Thyroid gland (tissue), 4 donors: ENCODE measurements at regions not wholly inside any gene's neighbourhood (a gene's known extent, or its start where the extent isn't known, plus 50 kb on each side); places are given as distances from the start of the nearest gene placed in this dataset.

Source experiments
- DNase-seq, 2 donors: peaks; one replicate each; pipeline ENCODE4 v3.0.0-alpha.2; 2019
- H3K27ac ChIP-seq, 3 donors: fragments of 200-600 bp; sonication (generic); 1 replicate in 2 of 3; 2 replicates in 1 of 3; pipeline ENCODE4 v1.5.1; 2016 to 2019; ENCODE audit warnings: mild to moderate bottlenecking in 1 of 3, moderate library complexity in 1 of 3
- H3K27me3 ChIP-seq: fragments of 200-600 bp; sonication (generic); one replicate; pipeline ENCODE4 v1.5.1; 2019
- H3K36me3 ChIP-seq, 2 donors: fragments of 200-600 bp; sonication (generic); one replicate each; pipeline ENCODE4 v1.5.1; 2016 to 2019
- H3K4me1 ChIP-seq, 2 donors: fragments of 200-600 bp; sonication (generic); one replicate each; pipeline ENCODE4 v1.5.1; 2017 to 2019
- H3K4me3 ChIP-seq, 3 donors: fragments of 200-600 bp; sonication (generic); replicated peaks in 1 of 3; 1 replicate in 2 of 3; 2 replicates in 1 of 3; pipeline ENCODE4 v1.5.1; 2016; ENCODE audit warnings: mild to moderate bottlenecking in 1 of 3
- H3K9me3 ChIP-seq: fragments of 200-600 bp; sonication (generic); one replicate; pipeline ENCODE4 v1.5.1; 2017
- CTCF ChIP-seq, 6 experiments: fragments of 200-600 bp in 3 of 6; fragments of 450-650 bp in 3 of 6; sonication (generic) in 3 of 6; IDR thresholded peaks; one replicate each; pipeline ENCODE4 v1.5.1; 2016 to 2019; ENCODE audit warnings: antibody characterized with exemption in 6 of 6, mild to moderate bottlenecking in 2 of 6, inconsistent platforms in 1 of 6, moderate library complexity in 1 of 6
- POLR2A ChIP-seq, 2 donors: fragments of 450-650 bp; IDR thresholded peaks; one replicate each; pipeline ENCODE4 v1.6.1; 2017; ENCODE audit warnings: antibody characterized with exemption in 2 of 2, mild to moderate bottlenecking in 2 of 2, moderate library complexity in 1 of 2
- WGBS, 2 donors: methylation state at CpG; one replicate each; pipeline ENCODE4 v1.1.5; 2017; 5-methylcytosine and 5-hydroxymethylcytosine counted together
- intact Hi-C: fragments of 100-400 bp; cut with DNase I; formaldehyde crosslinking; loops from one replicate; pipeline ENCODE4 v1.15.1; 2023

GRCh38 chr3:88509582-88509981 lies 359.8 kb downstream of the C3orf38 start:
- Histone ChIP-seq H3K36me3 (no peaks in the 10 kb centered on the region), H3K9me3 (no peaks in the 10 kb centered on the region), H3K27me3 (no peaks in the 10 kb centered on the region), H3K4me1 (no peaks in the 10 kb centered on the region), H3K4me3 (no peak overlapping the region), H3K27ac (no peak overlapping the region)
- no peak for TF ChIP-seq POLR2A (IDR thresholded peaks at IDR 0.05)
- no peak for TF ChIP-seq CTCF (IDR thresholded peaks at IDR 0.05)
- WGBS, 2 donors = 69 to 89% methylated on average over 3 of the region's 3 CpGs
- DNase-seq = no peak
- intact Hi-C loops = no loop called here

- Histone ChIP-seq H3K27me3 (no peaks in the 10 kb centered on the region), H3K4me1 (no peaks in the 10 kb centered on the region), H3K36me3 (no peaks in the 10 kb centered on the region), H3K27ac (no peak overlapping the region), H3K9me3 (no peaks in the 10 kb centered on the region), H3K4me3 (no peak overlapping the region)
- DNase-seq = no peak
- no peak for TF ChIP-seq CTCF (IDR thresholded peaks at IDR 0.05)
- TF ChIP-seq POLR2A (IDR thresholded peaks at IDR 0.05) = no peak
- intact Hi-C loops = no loop called here
- 76 to 87% methylated on average over 3 of the region's 3 CpGs for WGBS, 2 donors
Measured at GRCh38 chr3:88528494-88528893, 378.7 kb downstream of the C3orf38 start.

GRCh38 chr3:88534534-88534933 lies 384.8 kb downstream of the C3orf38 start:
- no peaks in the 10 kb centered on the region for H3K4me1 ChIP-seq
- H3K4me3 ChIP-seq = no peak overlapping the region
- intact Hi-C loops = no loop called here
- 71 to 72% methylated on average over 4 of the region's 4 CpGs for WGBS, 2 donors
- no peak for DNase-seq
- H3K9me3 ChIP-seq = no peaks in the 10 kb centered on the region
- TF ChIP-seq CTCF (IDR thresholded peaks at IDR 0.05) (no peak), POLR2A (IDR thresholded peaks at IDR 0.05) (no peak)
- no peaks in the 10 kb centered on the region for H3K27me3 ChIP-seq
- no peak overlapping the region for H3K27ac ChIP-seq
- no peaks in the 10 kb centered on the region for H3K36me3 ChIP-seq

- Histone ChIP-seq H3K4me1 (no peaks in the 10 kb centered on the region), H3K27ac (no peak overlapping the region), H3K4me3 (no peak overlapping the region), H3K36me3 (no peaks in the 10 kb centered on the region), H3K9me3 (no peaks in the 10 kb centered on the region), H3K27me3 (no peaks in the 10 kb centered on the region)
- DNase-seq = no peak
- TF ChIP-seq CTCF (IDR thresholded peaks at IDR 0.05) = no peak
- no peak for TF ChIP-seq POLR2A (IDR thresholded peaks at IDR 0.05)
- intact Hi-C loops = no loop called here
- 95% methylated on average over 1 of the region's 1 CpG for WGBS, 2 donors
Measured at GRCh38 chr3:88535563-88535962, 385.8 kb downstream of the C3orf38 start.

- no peaks in the 10 kb centered on the region for H3K36me3 ChIP-seq
- H3K27ac ChIP-seq = no peak overlapping the region
- intact Hi-C loops = no loop called here
- no peaks in the 10 kb centered on the region for H3K4me1 ChIP-seq
- no peaks in the 10 kb centered on the region for H3K27me3 ChIP-seq
- H3K4me3 ChIP-seq = no peak overlapping the region
- H3K9me3 ChIP-seq = no peaks in the 10 kb centered on the region
- TF ChIP-seq POLR2A (IDR thresholded peaks at IDR 0.05) (no peak), CTCF (IDR thresholded peaks at IDR 0.05) (no peak)
- no peak for DNase-seq
Measured at GRCh38 chr3:88542916-88543315, 393.2 kb downstream of the C3orf38 start.
